ENCODE measurements at regions not wholly inside any gene's neighbourhood (a gene's known extent, or its start where the extent isn't known, plus 50 kb on each side); places are given as distances from the start of the nearest gene placed in this dataset.
"Not testable (repeated sequence)": the region's sequence is repeated elsewhere in the genome, so short reads cannot be mapped to it uniquely, and the experiment has no call there.

GRCh38 chr5:130321931-130322330 lies 417.7 kb downstream of the CHSY3 start:
- DNase-seq (ENCODE audit: insufficient read length, low spot score) (no peak), FAIRE-seq (no peak)
- no peak for TF ChIP-seq POLR2AphosphoS5 (IDR thresholded peaks at IDR 0.05; ENCODE audit: low read depth, low read length)
- no peak for TF ChIP-seq POU2F2 (IDR thresholded peaks at IDR 0.05; ENCODE audit: low read depth, low read length)
- TF ChIP-seq POLR2A (IDR thresholded peaks at IDR 0.05; ENCODE audit: low read depth, low read length), result no peak
- no peak for TF ChIP-seq SPI1 (IDR thresholded peaks at IDR 0.05; ENCODE audit: low read depth, low read length)
- TF ChIP-seq PAX5 (IDR thresholded peaks at IDR 0.05; ENCODE audit: insufficient read depth, low read length, severe bottlenecking), result no peak
- TF ChIP-seq TAF1 (IDR thresholded peaks at IDR 0.05; ENCODE audit: low read depth, low read length), result no peak

- no peak for FAIRE-seq
- TF ChIP-seq TAF1 (IDR thresholded peaks at IDR 0.05; ENCODE audit: low read depth, low read length) (no peak), SPI1 (IDR thresholded peaks at IDR 0.05; ENCODE audit: low read depth, low read length) (no peak), POLR2AphosphoS5 (IDR thresholded peaks at IDR 0.05; ENCODE audit: low read depth, low read length) (no peak), PAX5 (IDR thresholded peaks at IDR 0.05; ENCODE audit: insufficient read depth, low read length, severe bottlenecking) (no peak), POU2F2 (IDR thresholded peaks at IDR 0.05; ENCODE audit: low read depth, low read length) (no peak), POLR2A (IDR thresholded peaks at IDR 0.05; ENCODE audit: low read depth, low read length) (no peak)
- DNase-seq (ENCODE audit: insufficient read length, low spot score), result no peak
Measured at GRCh38 chr5:130316971-130317680, 412.9 kb downstream of the CHSY3 start.

- FAIRE-seq (no peak), DNase-seq (ENCODE audit: insufficient read length, low spot score) (no peak)
- TF ChIP-seq SPI1 (IDR thresholded peaks at IDR 0.05; ENCODE audit: low read depth, low read length) (no peak), POLR2A (IDR thresholded peaks at IDR 0.05; ENCODE audit: low read depth, low read length) (no peak), POU2F2 (IDR thresholded peaks at IDR 0.05; ENCODE audit: low read depth, low read length) (no peak), POLR2AphosphoS5 (IDR thresholded peaks at IDR 0.05; ENCODE audit: low read depth, low read length) (no peak), PAX5 (IDR thresholded peaks at IDR 0.05; ENCODE audit: insufficient read depth, low read length, severe bottlenecking) (no peak), TAF1 (IDR thresholded peaks at IDR 0.05; ENCODE audit: low read depth, low read length) (no peak)
Measured at GRCh38 chr5:130295235-130295634, 391.0 kb downstream of the CHSY3 start.

DNA sequence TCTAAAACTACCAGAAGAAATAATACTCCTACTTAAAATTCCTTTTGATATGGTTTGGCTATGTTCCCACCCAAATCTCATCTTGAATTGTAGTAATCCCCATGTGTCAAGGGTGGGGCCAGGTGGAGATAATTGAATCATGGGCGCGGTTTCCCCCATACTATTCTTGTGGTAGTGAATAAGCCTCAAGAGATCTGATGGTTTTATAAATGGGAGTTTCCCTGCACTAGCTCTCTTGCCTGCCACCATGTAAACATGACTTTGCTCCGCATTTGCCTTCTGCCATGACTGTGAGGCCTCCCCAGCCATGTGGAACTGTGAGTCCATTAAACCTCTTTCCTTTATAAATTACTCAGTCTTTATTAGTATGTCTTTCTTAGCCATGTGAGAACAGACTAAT lies 390.5 kb downstream of the CHSY3 start:
- not testable (repeated sequence) for FAIRE-seq; DNase-seq (ENCODE audit: insufficient read length, low spot score)

DNA sequence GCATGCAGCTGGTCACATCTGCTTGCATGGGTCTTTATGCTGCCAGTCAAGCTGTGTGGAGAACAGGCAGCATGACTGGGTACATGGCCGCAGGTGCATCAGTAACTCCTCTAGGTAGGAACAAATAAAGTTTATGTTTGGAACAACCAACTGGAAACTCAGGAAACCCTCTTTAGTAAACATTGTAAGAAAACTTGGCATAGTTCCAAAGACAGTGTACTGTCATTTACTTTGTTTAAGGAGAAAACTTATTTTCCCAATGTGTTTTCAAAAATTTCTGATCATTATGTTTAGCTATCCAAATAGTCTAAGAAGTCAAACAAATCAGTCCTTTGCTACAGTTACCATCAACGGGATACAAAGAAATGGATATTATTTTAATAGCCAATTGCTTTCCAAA lies 386.0 kb downstream of the CHSY3 start:
- TF ChIP-seq SPI1 (IDR thresholded peaks at IDR 0.05; ENCODE audit: low read depth, low read length), result no peak
- TF ChIP-seq POLR2AphosphoS5 (IDR thresholded peaks at IDR 0.05; ENCODE audit: low read depth, low read length), result no peak
- no peak for TF ChIP-seq POU2F2 (IDR thresholded peaks at IDR 0.05; ENCODE audit: low read depth, low read length)
- no peak for TF ChIP-seq POLR2A (IDR thresholded peaks at IDR 0.05; ENCODE audit: low read depth, low read length)
- no peak for TF ChIP-seq PAX5 (IDR thresholded peaks at IDR 0.05; ENCODE audit: insufficient read depth, low read length, severe bottlenecking)
- TF ChIP-seq TAF1 (IDR thresholded peaks at IDR 0.05; ENCODE audit: low read depth, low read length), result no peak
- no peak for FAIRE-seq
- DNase-seq (ENCODE audit: insufficient read length, low spot score), result no peak

DNA sequence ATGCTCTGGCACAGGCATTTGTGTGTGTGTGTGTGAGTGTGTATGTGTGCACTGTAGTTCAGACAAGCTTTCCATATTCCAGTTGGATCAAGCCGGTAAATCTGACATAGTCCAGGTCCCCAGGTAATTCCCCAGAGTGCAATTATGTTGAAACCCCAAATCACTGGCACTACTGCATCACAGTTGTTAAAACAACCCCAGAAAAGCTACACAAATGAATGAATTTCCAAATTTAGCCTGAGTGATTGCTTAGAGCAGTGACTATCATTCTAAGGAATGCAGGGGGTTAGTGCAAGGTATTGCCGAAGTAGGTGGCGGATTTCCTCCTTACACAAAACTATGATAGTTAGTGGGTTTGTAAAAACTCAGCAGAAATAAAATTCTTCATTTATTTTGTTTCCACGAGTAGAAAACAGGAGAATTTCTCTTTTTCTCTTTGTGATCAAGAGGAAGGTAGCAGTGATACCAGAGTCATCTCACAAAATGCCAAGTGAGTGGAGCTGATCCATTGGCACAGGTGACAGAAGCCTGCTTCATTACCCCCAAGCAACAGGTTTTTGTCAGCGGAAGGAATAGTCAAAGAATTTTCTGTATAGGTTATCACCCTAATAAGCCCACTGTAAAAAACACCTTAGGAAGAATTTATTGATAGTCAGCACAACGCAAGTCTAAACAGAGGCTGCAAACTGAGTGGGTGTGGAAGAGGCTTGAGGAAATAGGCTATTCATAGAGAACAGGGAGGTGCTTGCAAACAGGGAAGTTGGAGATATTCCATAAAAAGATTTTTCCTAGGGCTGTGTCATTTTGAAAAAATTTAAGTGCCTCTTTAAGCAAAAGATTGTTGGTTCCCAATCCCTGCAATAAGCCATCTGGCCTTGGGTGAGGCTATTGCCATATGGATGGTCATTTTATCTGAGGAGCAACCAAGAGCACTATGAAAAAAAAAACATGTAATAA lies 385.1 kb downstream of the CHSY3 start:
- TF ChIP-seq POLR2AphosphoS5 (IDR thresholded peaks at IDR 0.05; ENCODE audit: low read depth, low read length) (no peak), PAX5 (IDR thresholded peaks at IDR 0.05; ENCODE audit: insufficient read depth, low read length, severe bottlenecking) (no peak), SPI1 (IDR thresholded peaks at IDR 0.05; ENCODE audit: low read depth, low read length) (no peak), POLR2A (IDR thresholded peaks at IDR 0.05; ENCODE audit: low read depth, low read length) (no peak), POU2F2 (IDR thresholded peaks at IDR 0.05; ENCODE audit: low read depth, low read length) (no peak), TAF1 (IDR thresholded peaks at IDR 0.05; ENCODE audit: low read depth, low read length) (no peak)
- DNase-seq (ENCODE audit: insufficient read length, low spot score), result no peak
- no peak for FAIRE-seq

GRCh38 chr5:130287438-130287837 lies 383.2 kb downstream of the CHSY3 start:
- no peak for DNase-seq (ENCODE audit: insufficient read length, low spot score)
- TF ChIP-seq TAF1 (IDR thresholded peaks at IDR 0.05; ENCODE audit: low read depth, low read length) (no peak), PAX5 (IDR thresholded peaks at IDR 0.05; ENCODE audit: insufficient read depth, low read length, severe bottlenecking) (no peak), POLR2A (IDR thresholded peaks at IDR 0.05; ENCODE audit: low read depth, low read length) (no peak), POU2F2 (IDR thresholded peaks at IDR 0.05; ENCODE audit: low read depth, low read length) (no peak)
- no peak for FAIRE-seq

DNA sequence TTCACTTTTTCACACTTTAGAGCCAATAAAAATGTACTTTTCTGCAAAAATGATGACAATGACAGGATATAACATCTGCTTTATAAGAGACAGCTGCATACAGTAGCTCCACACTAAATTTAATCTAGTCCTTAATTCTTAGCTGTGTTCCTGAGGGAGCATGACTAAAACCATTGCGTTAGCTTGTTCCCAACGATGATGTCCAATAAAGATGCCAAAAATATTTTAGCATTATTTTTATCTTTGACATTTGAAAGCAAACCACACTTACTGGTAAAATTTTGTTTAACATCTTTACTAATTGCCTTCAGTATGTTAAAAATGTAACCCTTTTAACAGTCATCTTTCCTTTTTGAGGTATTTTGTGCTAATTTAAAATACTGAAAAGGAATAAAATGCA lies 382.7 kb downstream of the CHSY3 start:
- no peak for DNase-seq (ENCODE audit: insufficient read length, low spot score)
- no peak for FAIRE-seq
- TF ChIP-seq POLR2AphosphoS5 (IDR thresholded peaks at IDR 0.05; ENCODE audit: low read depth, low read length) (no peak), SPI1 (IDR thresholded peaks at IDR 0.05; ENCODE audit: low read depth, low read length) (no peak), POLR2A (IDR thresholded peaks at IDR 0.05; ENCODE audit: low read depth, low read length) (no peak), PAX5 (IDR thresholded peaks at IDR 0.05; ENCODE audit: insufficient read depth, low read length, severe bottlenecking) (no peak), TAF1 (IDR thresholded peaks at IDR 0.05; ENCODE audit: low read depth, low read length) (no peak), POU2F2 (IDR thresholded peaks at IDR 0.05; ENCODE audit: low read depth, low read length) (no peak)

- DNase-seq (ENCODE audit: insufficient read length, low spot score), result no peak
- no peak for FAIRE-seq
- TF ChIP-seq SPI1 (IDR thresholded peaks at IDR 0.05; ENCODE audit: low read depth, low read length), result no peak
- TF ChIP-seq TAF1 (IDR thresholded peaks at IDR 0.05; ENCODE audit: low read depth, low read length), result no peak
- TF ChIP-seq PAX5 (IDR thresholded peaks at IDR 0.05; ENCODE audit: insufficient read depth, low read length, severe bottlenecking), result no peak
- no peak for TF ChIP-seq POU2F2 (IDR thresholded peaks at IDR 0.05; ENCODE audit: low read depth, low read length)
- no peak for TF ChIP-seq POLR2AphosphoS5 (IDR thresholded peaks at IDR 0.05; ENCODE audit: low read depth, low read length)
- TF ChIP-seq POLR2A (IDR thresholded peaks at IDR 0.05; ENCODE audit: low read depth, low read length), result no peak
Measured at GRCh38 chr5:130282049-130282448, 377.8 kb downstream of the CHSY3 start.
